PC-3 (cell line): ENCODE measurements at regions not wholly inside any gene's neighbourhood (a gene's known extent, or its start where the extent isn't known, plus 50 kb on each side); places are given as distances from the start of the nearest gene placed in this dataset.

Experiments used
- EZH2 ChIP-seq: fragments of 300-600 bp; sonication (generic); IDR thresholded peaks from one replicate; pipeline ENCODE4 v1.6.1; 2017; ENCODE audit warnings: antibody characterized with exemption, mild to moderate bottlenecking, low read length; ENCODE audit not compliant: unreplicated experiment
- TF ChIP-seq, protein P1 (sequence below): fragments of 300-600 bp; sonication (generic); conservative IDR thresholded peaks from 2 replicates; pipeline ENCODE4 v1.5.1; 2017; ENCODE audit warnings: antibody characterized with exemption, low read depth, mild to moderate bottlenecking, low read length

GRCh38 chr12:77179515-77179914 lies 114.1 kb upstream of the E2F7 start:
- TF ChIP-seq, protein P1, sequence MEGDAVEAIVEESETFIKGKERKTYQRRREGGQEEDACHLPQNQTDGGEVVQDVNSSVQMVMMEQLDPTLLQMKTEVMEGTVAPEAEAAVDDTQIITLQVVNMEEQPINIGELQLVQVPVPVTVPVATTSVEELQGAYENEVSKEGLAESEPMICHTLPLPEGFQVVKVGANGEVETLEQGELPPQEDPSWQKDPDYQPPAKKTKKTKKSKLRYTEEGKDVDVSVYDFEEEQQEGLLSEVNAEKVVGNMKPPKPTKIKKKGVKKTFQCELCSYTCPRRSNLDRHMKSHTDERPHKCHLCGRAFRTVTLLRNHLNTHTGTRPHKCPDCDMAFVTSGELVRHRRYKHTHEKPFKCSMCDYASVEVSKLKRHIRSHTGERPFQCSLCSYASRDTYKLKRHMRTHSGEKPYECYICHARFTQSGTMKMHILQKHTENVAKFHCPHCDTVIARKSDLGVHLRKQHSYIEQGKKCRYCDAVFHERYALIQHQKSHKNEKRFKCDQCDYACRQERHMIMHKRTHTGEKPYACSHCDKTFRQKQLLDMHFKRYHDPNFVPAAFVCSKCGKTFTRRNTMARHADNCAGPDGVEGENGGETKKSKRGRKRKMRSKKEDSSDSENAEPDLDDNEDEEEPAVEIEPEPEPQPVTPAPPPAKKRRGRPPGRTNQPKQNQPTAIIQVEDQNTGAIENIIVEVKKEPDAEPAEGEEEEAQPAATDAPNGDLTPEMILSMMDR, result no peak
- TF ChIP-seq EZH2, result no peak
